ENCODE measurements at regions not wholly inside any gene's neighbourhood (a gene's known extent, or its start where the extent isn't known, plus 50 kb on each side); places are given as distances from the start of the nearest gene placed in this dataset.

- WGBS (ENCODE audit: insufficient coverage), result 84% methylated on average over 11 of the region's 11 CpGs
- H3K36me3 Mint-ChIP-seq, result no peaks in the 10 kb centered on the region
- H3K27me3 Mint-ChIP-seq (ENCODE audit: low read depth in 2 of 2), result no peaks in the 10 kb centered on the region
- H3K4me3 ChIP-seq (ENCODE audit: low read length), result no peak overlapping the region
- no peaks in the 10 kb centered on the region for H3K4me1 Mint-ChIP-seq
- H3K27ac Mint-ChIP-seq, result no peak overlapping the region
- no peak for ATAC-seq
- no peak overlapping the region for H3K27ac ChIP-seq (ENCODE audit: low read length)
- no peaks in the 10 kb centered on the region for H3K27me3 ChIP-seq (ENCODE audit: control insufficient read depth, insufficient read depth, low read length)
- no peaks in the 10 kb centered on the region for H3K4me1 ChIP-seq (ENCODE audit: control insufficient read depth, insufficient read depth, low read length)
- no peaks in the 10 kb centered on the region for H3K36me3 ChIP-seq (ENCODE audit: control insufficient read depth, insufficient read depth, low read length)
- H3K4me3 Mint-ChIP-seq, result no peak overlapping the region
- DNase-seq, result no peak
- H3K9me3 Mint-ChIP-seq, result peaks cover 0 to 2% of the 10 kb centered on the region in 2 donors
- no peak for TF ChIP-seq CTCF (IDR thresholded peaks at IDR 0.05)
- intact Hi-C loops (cut with micrococcal nuclease), result no loop called here
- H3K9me3 ChIP-seq (ENCODE audit: control insufficient read depth, insufficient read depth, low read length), result no peaks in the 10 kb centered on the region
Measured at GRCh38 chr9:78775211-78775610, 478.3 kb downstream of the PSAT1 start.

GRCh38 chr9:78775696-78776295, 478.9 kb downstream of the PSAT1 start:
- H3K27ac ChIP-seq (ENCODE audit: low read length), result no peak overlapping the region
- 81% methylated on average over 3 of the region's 3 CpGs for WGBS (ENCODE audit: insufficient coverage)
- no peaks in the 10 kb centered on the region for H3K27me3 ChIP-seq (ENCODE audit: control insufficient read depth, insufficient read depth, low read length)
- intact Hi-C loops (cut with micrococcal nuclease), result no loop called here
- H3K4me1 ChIP-seq (ENCODE audit: control insufficient read depth, insufficient read depth, low read length), result no peaks in the 10 kb centered on the region
- ATAC-seq (no peak), DNase-seq (no peak)
- Mint-ChIP-seq H3K36me3 (no peaks in the 10 kb centered on the region), H3K27ac (no peak overlapping the region), H3K4me3 (no peak overlapping the region), H3K9me3 (peaks cover 0 to 2% of the 10 kb centered on the region in 2 donors), H3K4me1 (no peaks in the 10 kb centered on the region), H3K27me3 (ENCODE audit: low read depth in 2 of 2) (no peaks in the 10 kb centered on the region)
- TF ChIP-seq CTCF (IDR thresholded peaks at IDR 0.05), result no peak
- H3K9me3 ChIP-seq (ENCODE audit: control insufficient read depth, insufficient read depth, low read length), result no peaks in the 10 kb centered on the region
- H3K36me3 ChIP-seq (ENCODE audit: control insufficient read depth, insufficient read depth, low read length), result no peaks in the 10 kb centered on the region
- H3K4me3 ChIP-seq (ENCODE audit: low read length), result no peak overlapping the region

DNA sequence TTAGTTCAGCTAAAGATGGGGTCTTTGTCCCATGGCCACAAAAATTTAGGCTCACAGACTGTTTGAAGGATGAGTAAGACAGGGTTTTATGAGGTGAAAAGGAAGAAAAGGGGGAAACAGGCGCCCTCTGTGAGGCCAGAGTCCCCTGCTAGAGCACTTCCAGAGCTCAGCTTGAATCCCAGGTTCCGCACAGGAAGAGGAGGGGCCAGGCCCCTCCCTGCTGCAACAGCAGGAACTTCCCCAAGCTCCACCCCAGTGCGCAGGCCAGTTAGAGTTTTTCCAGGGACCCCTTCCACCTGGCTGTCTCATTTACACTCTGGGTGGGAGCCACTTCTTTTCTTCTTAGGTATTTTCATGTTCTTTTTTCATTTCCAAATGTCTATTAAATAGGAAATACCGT, 480.8 kb downstream of the PSAT1 start:
- H3K4me1 Mint-ChIP-seq, result no peaks in the 10 kb centered on the region
- Histone ChIP-seq H3K4me1 (ENCODE audit: control insufficient read depth, insufficient read depth, low read length) (no peaks in the 10 kb centered on the region), H3K27ac (ENCODE audit: low read length) (no peak overlapping the region), H3K4me3 (ENCODE audit: low read length) (no peak overlapping the region), H3K27me3 (ENCODE audit: control insufficient read depth, insufficient read depth, low read length) (no peaks in the 10 kb centered on the region), H3K36me3 (ENCODE audit: control insufficient read depth, insufficient read depth, low read length) (no peaks in the 10 kb centered on the region), H3K9me3 (ENCODE audit: control insufficient read depth, insufficient read depth, low read length) (no peaks in the 10 kb centered on the region)
- no peak for TF ChIP-seq CTCF (IDR thresholded peaks at IDR 0.05)
- no peaks in the 10 kb centered on the region for H3K27me3 Mint-ChIP-seq (ENCODE audit: low read depth in 2 of 2)
- 76% methylated on average over 4 of the region's 4 CpGs for WGBS (ENCODE audit: insufficient coverage)
- ATAC-seq, result no peak
- H3K4me3 Mint-ChIP-seq, result no peak overlapping the region
- no peaks in the 10 kb centered on the region for H3K36me3 Mint-ChIP-seq
- peaks cover 0 to 2% of the 10 kb centered on the region in 2 donors for H3K9me3 Mint-ChIP-seq
- intact Hi-C loops (cut with micrococcal nuclease), result no loop called here
- no peak for DNase-seq
- no peak overlapping the region for H3K27ac Mint-ChIP-seq

- Mint-ChIP-seq H3K4me3 (no peak overlapping the region), H3K27me3 (ENCODE audit: low read depth in 2 of 2) (no peaks in the 10 kb centered on the region), H3K27ac (no peak overlapping the region), H3K9me3 (peaks cover 0 to 2% of the 10 kb centered on the region in 2 donors), H3K36me3 (no peaks in the 10 kb centered on the region), H3K4me1 (no peaks in the 10 kb centered on the region)
- Histone ChIP-seq H3K4me3 (ENCODE audit: low read length) (no peak overlapping the region), H3K4me1 (ENCODE audit: control insufficient read depth, insufficient read depth, low read length) (no peaks in the 10 kb centered on the region), H3K27me3 (ENCODE audit: control insufficient read depth, insufficient read depth, low read length) (no peaks in the 10 kb centered on the region), H3K36me3 (ENCODE audit: control insufficient read depth, insufficient read depth, low read length) (no peaks in the 10 kb centered on the region), H3K27ac (ENCODE audit: low read length) (no peak overlapping the region), H3K9me3 (ENCODE audit: control insufficient read depth, insufficient read depth, low read length) (no peaks in the 10 kb centered on the region)
- 90% methylated on average over 2 of the region's 3 CpGs for WGBS (ENCODE audit: insufficient coverage)
- intact Hi-C loops (cut with micrococcal nuclease), result no loop called here
- no peak for ATAC-seq
- no peak for DNase-seq
- TF ChIP-seq CTCF (IDR thresholded peaks at IDR 0.05), result no peak
Measured at GRCh38 chr9:78778318-78778717, 481.4 kb downstream of the PSAT1 start.
